SU-DHL-6 (cell line): ENCODE measurements at regions not wholly inside any gene's neighbourhood (a gene's known extent, or its start where the extent isn't known, plus 50 kb on each side); places are given as distances from the start of the nearest gene placed in this dataset.

ENCODE experiments used
- CTCF ChIP-seq: fragments of 200-600 bp; sonication (generic); IDR thresholded peaks from one replicate; pipeline ENCODE4 v1.5.1; 2017; ENCODE audit warnings: antibody characterized with exemption, mild to moderate bottlenecking, low read length, moderate library complexity; ENCODE audit not compliant: insufficient read depth, poor library complexity, severe bottlenecking
- EZH2phosphoT487 ChIP-seq: fragments of 200-600 bp; sonication (generic), shearing (Covaris generic); conservative IDR thresholded peaks from 2 replicates; pipeline ENCODE4 v1.6.1; 2018; ENCODE audit warnings: mild to moderate bottlenecking, antibody characterized with exemption, low read length, moderate library complexity, mixed read lengths

DNA sequence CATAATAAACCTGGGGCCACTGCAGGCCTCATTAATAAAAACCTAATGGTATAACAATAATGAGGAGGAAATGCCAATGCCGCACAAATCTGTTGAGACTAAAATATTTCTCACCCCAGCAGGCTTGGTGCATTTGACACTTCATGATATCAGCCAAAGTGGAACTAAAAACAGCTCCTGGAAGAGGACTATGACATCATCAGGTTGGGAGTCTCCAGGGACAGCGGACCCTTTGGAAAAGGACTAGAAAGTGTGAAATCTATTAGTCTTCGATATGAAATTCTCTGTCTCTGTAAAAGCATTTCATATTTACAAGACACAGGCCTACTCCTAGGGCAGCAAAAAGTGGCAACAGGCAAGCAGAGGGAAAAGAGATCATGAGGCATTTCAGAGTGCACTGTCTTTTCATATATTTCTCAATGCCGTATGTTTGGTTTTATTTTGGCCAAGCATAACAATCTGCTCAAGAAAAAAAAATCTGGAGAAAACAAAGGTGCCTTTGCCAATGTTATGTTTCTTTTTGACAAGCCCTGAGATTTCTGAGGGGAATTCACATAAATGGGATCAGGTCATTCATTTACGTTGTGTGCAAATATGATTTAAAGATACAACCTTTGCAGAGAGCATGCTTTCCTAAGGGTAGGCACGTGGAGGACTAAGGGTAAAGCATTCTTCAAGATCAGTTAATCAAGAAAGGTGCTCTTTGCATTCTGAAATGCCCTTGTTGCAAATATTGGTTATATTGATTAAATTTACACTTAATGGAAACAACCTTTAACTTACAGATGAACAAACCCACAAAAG lies 580.9 kb upstream of the TMEFF2 start:
- TF ChIP-seq CTCF, result no peak
- TF ChIP-seq EZH2phosphoT487, result no peak
